Body of pancreas (tissue), 4 donors: ENCODE measurements at regions not wholly inside any gene's neighbourhood (a gene's known extent, or its start where the extent isn't known, plus 50 kb on each side); places are given as distances from the start of the nearest gene placed in this dataset.

Source experiments
- ATAC-seq: fragments of 150-250 bp; one replicate; pipeline ENCODE4 v1.9.1; 2016
- DNase-seq, 4 donors: peaks; one replicate each; pipeline ENCODE4 v3.0.0-alpha.2; 2019
- H3K27ac ChIP-seq, 4 donors: fragments of 200-600 bp; sonication (generic); 1 replicate in 3 of 4; 2 replicates in 1 of 4; pipeline versions ENCODE4 v1.5.1 to v1.6.1; 2016 to 2019; ENCODE audit warnings: mild to moderate bottlenecking in 1 of 4, mixed read lengths in 1 of 4, moderate library complexity in 1 of 4
- H3K27me3 ChIP-seq, 2 donors: fragments of 200-600 bp; sonication (generic); one replicate each; pipeline ENCODE4 v1.6.0; 2016; ENCODE audit warnings: mild to moderate bottlenecking in 1 of 2
- H3K36me3 ChIP-seq, 2 donors: fragments of 200-600 bp; sonication (generic); replicated peaks in 1 of 2; 2 replicates each; pipeline ENCODE4 v1.5.1; 2016; ENCODE audit warnings: low read depth in 2 of 2; ENCODE audit not compliant: insufficient read depth in 1 of 2
- H3K4me1 ChIP-seq: fragments of 200-600 bp; sonication (generic); one replicate; pipeline ENCODE4 v1.6.0; 2016
- H3K4me3 ChIP-seq, 2 donors: fragments of 200-600 bp; sonication (generic); 1 replicate in 1 of 2; 2 replicates in 1 of 2; pipeline ENCODE4 v1.5.1; 2016 to 2019
- H3K9me3 ChIP-seq, 3 donors: fragments of 200-600 bp; sonication (generic); 1 replicate in 2 of 3; 2 replicates in 1 of 3; pipeline ENCODE4 v1.5.1; 2016
- POLR2A ChIP-seq, 3 donors: fragments of 450-650 bp; IDR thresholded peaks; one replicate each; pipeline ENCODE4 v1.6.1; 2016; ENCODE audit warnings: antibody characterized with exemption in 3 of 3, mild to moderate bottlenecking in 2 of 3
- WGBS, 2 donors: methylation state at CpG; one replicate each; pipeline ENCODE4 v1.1.5; 2017; 5-methylcytosine and 5-hydroxymethylcytosine counted together
- intact Hi-C: fragments of 100-400 bp; cut with DNase I; formaldehyde crosslinking; loops from one replicate; pipeline ENCODE4 v1.15.1; 2023
- TF ChIP-seq, protein P1 (sequence below), 7 experiments: fragments of 450-650 bp in 4 of 7; fragments of 200-600 bp in 3 of 7; sonication (generic) in 3 of 7; IDR thresholded peaks; one replicate each; pipeline ENCODE4 v1.5.1; 2016 to 2019; ENCODE audit warnings: antibody characterized with exemption in 7 of 7

- H3K36me3 ChIP-seq: no peaks in the 10 kb centered on the region
- H3K4me3 ChIP-seq: no peak overlapping the region
- DNase-seq: no peak
- no peak overlapping the region for H3K27ac ChIP-seq
- H3K9me3 ChIP-seq: no peaks in the 10 kb centered on the region
- WGBS, 2 donors: 72 to 77% methylated on average over 4 of the region's 4 CpGs
- no peak for ATAC-seq
- H3K27me3 ChIP-seq: no peaks in the 10 kb centered on the region
- no peak for TF ChIP-seq POLR2A (IDR thresholded peaks at IDR 0.05)
- TF ChIP-seq, protein P1, sequence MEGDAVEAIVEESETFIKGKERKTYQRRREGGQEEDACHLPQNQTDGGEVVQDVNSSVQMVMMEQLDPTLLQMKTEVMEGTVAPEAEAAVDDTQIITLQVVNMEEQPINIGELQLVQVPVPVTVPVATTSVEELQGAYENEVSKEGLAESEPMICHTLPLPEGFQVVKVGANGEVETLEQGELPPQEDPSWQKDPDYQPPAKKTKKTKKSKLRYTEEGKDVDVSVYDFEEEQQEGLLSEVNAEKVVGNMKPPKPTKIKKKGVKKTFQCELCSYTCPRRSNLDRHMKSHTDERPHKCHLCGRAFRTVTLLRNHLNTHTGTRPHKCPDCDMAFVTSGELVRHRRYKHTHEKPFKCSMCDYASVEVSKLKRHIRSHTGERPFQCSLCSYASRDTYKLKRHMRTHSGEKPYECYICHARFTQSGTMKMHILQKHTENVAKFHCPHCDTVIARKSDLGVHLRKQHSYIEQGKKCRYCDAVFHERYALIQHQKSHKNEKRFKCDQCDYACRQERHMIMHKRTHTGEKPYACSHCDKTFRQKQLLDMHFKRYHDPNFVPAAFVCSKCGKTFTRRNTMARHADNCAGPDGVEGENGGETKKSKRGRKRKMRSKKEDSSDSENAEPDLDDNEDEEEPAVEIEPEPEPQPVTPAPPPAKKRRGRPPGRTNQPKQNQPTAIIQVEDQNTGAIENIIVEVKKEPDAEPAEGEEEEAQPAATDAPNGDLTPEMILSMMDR (IDR thresholded peaks at IDR 0.05): no peak
- intact Hi-C loops: loop anchor here (10.0 kb wide), 2 partner anchors 443 to 753 kb away; no protein-coding TSS in a partner anchor
- no peaks in the 10 kb centered on the region for H3K4me1 ChIP-seq
These were observed 101.1 kb downstream of the C5orf15 start for GRCh38 chr5:133867341-133867740.

- no peak overlapping the region for H3K4me3 ChIP-seq
- H3K36me3 ChIP-seq: no peaks in the 10 kb centered on the region
- no peak for DNase-seq
- no peak overlapping the region for H3K27ac ChIP-seq
- intact Hi-C loops: loop anchor here (10.0 kb wide), 2 partner anchors 442 to 752 kb away; no protein-coding TSS in a partner anchor
- no peaks in the 10 kb centered on the region for H3K4me1 ChIP-seq
- 69 to 74% methylated on average over 3 of the region's 3 CpGs for WGBS, 2 donors
- TF ChIP-seq, protein P1 (IDR thresholded peaks at IDR 0.05): no peak
- no peak for TF ChIP-seq POLR2A (IDR thresholded peaks at IDR 0.05)
- ATAC-seq: no peak
- H3K27me3 ChIP-seq: no peaks in the 10 kb centered on the region
- no peaks in the 10 kb centered on the region for H3K9me3 ChIP-seq
These were observed 101.6 kb downstream of the C5orf15 start for GRCh38 chr5:133866903-133867245.

DNA sequence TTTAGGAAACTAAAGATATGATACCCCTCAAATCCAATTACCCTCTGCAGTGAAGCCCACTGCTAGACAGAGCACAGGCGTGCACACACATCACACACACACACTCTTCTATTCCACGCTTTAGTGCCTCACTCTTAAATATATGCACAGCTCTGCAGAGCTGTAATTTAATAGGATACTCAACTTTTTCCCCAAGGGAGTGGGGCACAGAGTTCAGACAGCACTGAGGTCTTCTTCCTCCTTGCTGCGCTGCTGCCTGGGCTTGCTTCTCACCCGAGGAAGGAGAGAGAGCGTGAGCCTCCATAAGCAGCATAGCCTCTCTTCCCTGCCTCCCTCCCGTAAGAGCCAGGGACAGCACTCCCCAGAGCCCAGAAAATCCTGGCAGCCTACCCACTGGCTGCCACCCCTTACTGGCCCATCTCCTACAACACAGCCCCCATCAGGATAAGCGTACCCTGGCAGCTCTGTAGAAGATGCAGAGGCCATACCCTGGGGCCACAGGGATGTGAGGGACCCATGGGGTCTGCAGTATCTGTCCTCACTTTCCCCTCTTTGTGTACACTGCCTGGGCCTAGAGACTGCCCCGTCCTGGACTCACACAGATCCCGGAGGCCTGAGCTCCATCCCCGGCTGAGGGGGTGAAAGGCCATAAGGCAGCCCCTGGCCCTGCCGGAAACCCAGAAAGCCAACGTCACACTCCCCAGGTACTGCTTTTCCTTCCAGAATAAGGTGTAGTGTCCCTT is 102.1 kb downstream of the C5orf15 start:
- Histone ChIP-seq H3K4me1 (no peaks in the 10 kb centered on the region), H3K9me3 (no peaks in the 10 kb centered on the region), H3K27me3 (no peaks in the 10 kb centered on the region), H3K27ac (no peak overlapping the region), H3K36me3 (no peaks in the 10 kb centered on the region), H3K4me3 (no peak overlapping the region)
- intact Hi-C loops: loop anchor here (10.0 kb wide), 2 partner anchors 442 to 752 kb away; no protein-coding TSS in a partner anchor
- DNase-seq (no peak), ATAC-seq (no peak)
- TF ChIP-seq, protein P1 (IDR thresholded peaks at IDR 0.05): no peak
- no peak for TF ChIP-seq POLR2A (IDR thresholded peaks at IDR 0.05)
- WGBS, 2 donors: 65 to 80% methylated on average over 10 to 11 of the region's 12 CpGs

GRCh38 chr5:133865113-133865512 is 103.3 kb downstream of the C5orf15 start:
- WGBS, 2 donors: 63 to 73% methylated on average over 5 of the region's 5 CpGs
- intact Hi-C loops: loop anchor here (10.0 kb wide), 2 partner anchors 440 to 750 kb away; no protein-coding TSS in a partner anchor

More at GRCh38 chr5:133865113-133865512, 103.3 kb downstream of the C5orf15 start:
- Histone ChIP-seq H3K27ac (no peak overlapping the region), H3K4me1 (no peaks in the 10 kb centered on the region), H3K27me3 (no peaks in the 10 kb centered on the region), H3K4me3 (no peak overlapping the region), H3K36me3 (no peaks in the 10 kb centered on the region), H3K9me3 (no peaks in the 10 kb centered on the region)
- DNase-seq (no peak), ATAC-seq (no peak)
- TF ChIP-seq, protein P1 (IDR thresholded peaks at IDR 0.05): no peak
- TF ChIP-seq POLR2A (IDR thresholded peaks at IDR 0.05): no peak
